Kidney (tissue), 13 donors: ENCODE measurements at regions not wholly inside any gene's neighbourhood (a gene's known extent, or its start where the extent isn't known, plus 50 kb on each side); places are given as distances from the start of the nearest gene placed in this dataset.

Source experiments
- DNase-seq, 5 donors: peaks; one replicate each; pipeline ENCODE4 v3.0.0-alpha.2; 2013 to 2020
- FAIRE-seq: peaks from 2 replicates; lab custom pipeline; 2012; peaks lifted over from hg19 to GRCh38; lab: Jason Lieb, UNC
- H3K27ac ChIP-seq, 2 donors: one replicate each; pipeline ENCODE4 v1.7.0; 2013; ENCODE audit warnings: low read depth in 2 of 2, low read length in 2 of 2, inconsistent platforms in 1 of 2
- H3K27me3 ChIP-seq: one replicate; pipeline ENCODE4 v1.7.1; 2013; ENCODE audit warnings: low read length, inconsistent platforms; ENCODE audit not compliant: control insufficient read depth, insufficient read depth
- H3K36me3 ChIP-seq, 3 donors: one replicate each; pipeline versions ENCODE4 v1.7.0 to v1.7.1; 2013; ENCODE audit warnings: low read length in 3 of 3, control low read depth in 1 of 3, inconsistent platforms in 1 of 3; ENCODE audit not compliant: insufficient read depth in 3 of 3, control insufficient read depth in 2 of 3
- H3K4me1 ChIP-seq, 3 donors: one replicate each; pipeline versions ENCODE4 v1.7.0 to v1.7.1; 2013; ENCODE audit warnings: low read length in 3 of 3, inconsistent platforms in 1 of 3, low read depth in 1 of 3; ENCODE audit not compliant: control insufficient read depth in 2 of 3, insufficient read depth in 2 of 3
- H3K4me3 ChIP-seq, 3 donors: one replicate each; pipeline versions ENCODE4 v1.7.0 to v1.8.1; 2013; ENCODE audit warnings: low read length in 3 of 3, control low read depth in 1 of 3, inconsistent platforms in 1 of 3
- H3K9ac ChIP-seq, 3 donors: one replicate each; pipeline versions ENCODE4 v1.7.0 to v1.7.1; 2013; ENCODE audit warnings: low read length in 3 of 3, control low read depth in 1 of 3, inconsistent platforms in 1 of 3
- H3K9me3 ChIP-seq, 3 donors: one replicate each; pipeline versions ENCODE4 v1.7.0 to v1.7.1; 2013; ENCODE audit warnings: low read length in 3 of 3, control low read depth in 1 of 3, inconsistent platforms in 1 of 3; ENCODE audit not compliant: control insufficient read depth in 2 of 3, insufficient read depth in 1 of 3
- intact Hi-C: fragments of 100-400 bp; cut with DNase I; formaldehyde crosslinking; loops from one replicate; pipeline ENCODE4 v1.11.1; 2022
- TF ChIP-seq, protein P1 (sequence below): IDR thresholded peaks from 3 replicates; pipeline ENCODE4 v1.5.1; 2012; ENCODE audit warnings: mild to moderate bottlenecking, moderate library complexity, borderline replicate concordance; ENCODE audit not compliant: insufficient read depth; ENCODE audit errors: extremely low read depth
- donor health status: control.
- donor health status: control.
- donor health status: control.
- donor health status: control.
- donor health status: control.
- donor health status: DM: yes; HTN: yes; CAD: no.
- donor health status: Normal renal cell carcinoma (clear cell type).

DNA sequence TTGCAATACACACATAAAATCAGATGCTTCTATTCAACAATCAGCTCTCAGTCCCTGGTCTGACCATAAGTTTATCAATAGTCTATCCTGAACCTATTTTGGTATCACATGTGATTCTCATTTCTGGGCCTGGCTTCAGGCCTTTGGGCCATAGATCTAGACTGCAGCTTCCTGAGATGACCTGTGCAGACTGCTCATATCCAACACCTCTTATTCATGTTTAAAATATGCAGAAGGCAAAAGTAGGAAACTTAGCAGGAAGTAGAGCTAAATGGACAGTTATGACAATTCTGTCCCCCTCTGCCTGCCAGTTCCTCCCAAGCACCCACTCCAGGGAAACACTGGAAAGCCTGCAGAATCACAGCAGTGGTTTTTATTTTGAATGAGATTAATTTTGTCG is 53.3 kb downstream of the C7orf25 start:
- Histone ChIP-seq H3K27me3 (no peaks in the 10 kb centered on the region), H3K9ac (no peak overlapping the region), H3K27ac (no peak overlapping the region), H3K4me3 (no peak overlapping the region), H3K36me3 (no peaks in the 10 kb centered on the region), H3K4me1 (peaks cover 0 to 3% (median 0%) of the 10 kb centered on the region in 3 donors), H3K9me3 (no peaks in the 10 kb centered on the region)
- FAIRE-seq = no peak
- no peak for DNase-seq
- TF ChIP-seq, protein P1, sequence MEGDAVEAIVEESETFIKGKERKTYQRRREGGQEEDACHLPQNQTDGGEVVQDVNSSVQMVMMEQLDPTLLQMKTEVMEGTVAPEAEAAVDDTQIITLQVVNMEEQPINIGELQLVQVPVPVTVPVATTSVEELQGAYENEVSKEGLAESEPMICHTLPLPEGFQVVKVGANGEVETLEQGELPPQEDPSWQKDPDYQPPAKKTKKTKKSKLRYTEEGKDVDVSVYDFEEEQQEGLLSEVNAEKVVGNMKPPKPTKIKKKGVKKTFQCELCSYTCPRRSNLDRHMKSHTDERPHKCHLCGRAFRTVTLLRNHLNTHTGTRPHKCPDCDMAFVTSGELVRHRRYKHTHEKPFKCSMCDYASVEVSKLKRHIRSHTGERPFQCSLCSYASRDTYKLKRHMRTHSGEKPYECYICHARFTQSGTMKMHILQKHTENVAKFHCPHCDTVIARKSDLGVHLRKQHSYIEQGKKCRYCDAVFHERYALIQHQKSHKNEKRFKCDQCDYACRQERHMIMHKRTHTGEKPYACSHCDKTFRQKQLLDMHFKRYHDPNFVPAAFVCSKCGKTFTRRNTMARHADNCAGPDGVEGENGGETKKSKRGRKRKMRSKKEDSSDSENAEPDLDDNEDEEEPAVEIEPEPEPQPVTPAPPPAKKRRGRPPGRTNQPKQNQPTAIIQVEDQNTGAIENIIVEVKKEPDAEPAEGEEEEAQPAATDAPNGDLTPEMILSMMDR = no peak
- intact Hi-C loops = no loop called here

DNA sequence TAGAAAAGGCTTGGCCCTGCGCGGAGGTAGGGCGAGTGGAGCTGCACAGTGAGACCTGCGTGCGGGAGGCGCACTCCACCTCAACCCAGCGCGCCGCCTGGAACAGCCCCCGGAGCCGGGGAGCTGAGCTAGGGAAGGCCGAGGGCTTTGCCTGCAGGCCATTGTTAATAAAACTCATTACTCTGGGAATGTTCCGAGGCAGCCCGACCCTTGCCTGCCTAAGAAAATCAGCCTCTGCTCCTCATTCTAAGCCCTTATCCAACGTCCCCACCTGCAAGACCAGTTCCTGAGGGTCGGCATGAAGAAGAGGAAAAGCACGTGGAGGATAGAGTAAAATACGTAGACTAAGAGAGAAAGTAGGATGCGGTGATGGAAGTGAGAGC is 55.3 kb downstream of the C7orf25 start:
- no peaks in the 10 kb centered on the region for H3K27me3 ChIP-seq
- peak in 2 of 5 donors; percentile 45 to 55 for DNase-seq
- peaks cover 0 to 3% (median 0%) of the 10 kb centered on the region in 3 donors for H3K4me1 ChIP-seq
- no peaks in the 10 kb centered on the region for H3K9me3 ChIP-seq
- H3K27ac ChIP-seq = peak overlapping the region in 1 of 2 donors; percentile 63
- H3K36me3 ChIP-seq = no peaks in the 10 kb centered on the region
- intact Hi-C loops = no loop called here
- TF ChIP-seq, protein P1 = no peak
- peak overlapping the region in 2 of 3 donors; percentile 40 to 45 for H3K9ac ChIP-seq
- peak overlapping the region; percentile 31 to 75 (median 71) for H3K4me3 ChIP-seq
- FAIRE-seq = no peak

DNA sequence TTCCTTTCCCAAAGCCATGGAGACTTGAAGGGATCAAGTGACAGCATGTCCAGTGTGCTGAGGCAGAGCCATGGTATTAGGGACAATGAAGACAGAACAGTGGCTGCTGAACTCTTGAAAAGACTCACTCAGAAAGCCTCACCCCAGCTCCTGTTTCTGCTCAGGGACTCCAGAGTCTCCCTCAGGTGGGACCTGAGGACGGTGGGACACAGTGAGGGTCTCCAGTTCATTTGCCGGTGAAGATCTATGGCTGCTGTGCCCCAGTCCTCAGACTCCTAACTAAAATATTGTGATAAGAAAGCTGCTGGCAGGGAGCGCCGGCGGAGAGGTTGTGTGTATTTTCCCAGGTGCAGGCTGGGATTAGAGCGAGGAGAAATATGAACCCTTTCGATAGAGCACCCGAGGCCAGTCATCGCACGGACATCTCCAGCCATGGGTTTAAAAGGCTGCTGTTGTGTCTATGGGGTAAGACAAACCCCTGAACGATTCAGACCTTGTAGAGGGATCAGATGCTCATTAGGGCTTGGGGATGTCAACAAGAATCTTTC is 57.2 kb downstream of the C7orf25 start:
- FAIRE-seq = no peak
- peaks cover 0 to 3% (median 0%) of the 10 kb centered on the region in 3 donors for H3K4me1 ChIP-seq
- intact Hi-C loops = no loop called here
- no peaks in the 10 kb centered on the region for H3K9me3 ChIP-seq
- no peak overlapping the region for H3K4me3 ChIP-seq
- H3K27ac ChIP-seq = no peak overlapping the region
- no peaks in the 10 kb centered on the region for H3K36me3 ChIP-seq
- DNase-seq = peak in 4 of 5 donors; percentile 43 to 65 (median 50)
- no peaks in the 10 kb centered on the region for H3K27me3 ChIP-seq
- TF ChIP-seq, protein P1 = no peak
- H3K9ac ChIP-seq = no peak overlapping the region

DNA sequence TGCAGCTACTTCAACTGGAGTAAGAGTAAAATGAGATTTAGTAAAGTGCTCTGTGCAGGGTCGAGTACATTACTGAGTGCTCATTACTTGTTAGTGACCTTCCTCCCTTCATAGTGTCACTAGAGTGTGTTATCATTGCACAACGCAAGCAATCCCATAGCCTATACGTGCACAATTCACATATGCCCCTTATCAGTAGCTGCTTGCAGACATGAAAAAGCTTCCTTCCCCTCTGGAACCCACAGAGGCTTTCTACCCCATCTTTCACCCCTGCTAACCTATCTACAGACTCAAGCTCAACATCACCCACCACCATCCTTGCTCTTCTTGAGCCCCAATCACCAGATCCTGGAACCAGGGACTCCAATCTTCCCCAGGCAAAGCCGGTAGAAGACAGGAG is 59.3 kb downstream of the C7orf25 start:
- FAIRE-seq (no peak), DNase-seq (no peak)
- TF ChIP-seq, protein P1 = no peak
- no peak overlapping the region for H3K27ac ChIP-seq
- intact Hi-C loops = no loop called here
- H3K4me3 ChIP-seq = no peak overlapping the region
- no peaks in the 10 kb centered on the region for H3K9me3 ChIP-seq
- no peaks in the 10 kb centered on the region for H3K27me3 ChIP-seq
- H3K4me1 ChIP-seq = peaks cover 0 to 3% (median 0%) of the 10 kb centered on the region in 3 donors
- no peaks in the 10 kb centered on the region for H3K36me3 ChIP-seq
- no peak overlapping the region for H3K9ac ChIP-seq
